Ascending aorta (tissue), 2 donors: ENCODE measurements at regions not wholly inside any gene's neighbourhood (a gene's known extent, or its start where the extent isn't known, plus 50 kb on each side); places are given as distances from the start of the nearest gene placed in this dataset.

Experiments
- DNase-seq, 2 donors: peaks; one replicate each; pipeline ENCODE4 v3.0.0-alpha.2; 2019; ENCODE audit warnings: low spot score in 2 of 2
- H3K27ac ChIP-seq, 2 donors: fragments of 200-600 bp; sonication (generic); one replicate each; pipeline ENCODE4 v1.5.1; 2016 to 2017; ENCODE audit warnings: mild to moderate bottlenecking in 1 of 2
- H3K27me3 ChIP-seq: fragments of 200-600 bp; sonication (generic); one replicate; pipeline ENCODE4 v1.5.1; 2017
- H3K36me3 ChIP-seq, 2 donors: fragments of 200-600 bp; sonication (generic); one replicate each; pipeline ENCODE4 v1.5.1; 2016
- H3K4me1 ChIP-seq, 2 donors: fragments of 200-600 bp; sonication (generic); one replicate each; pipeline ENCODE4 v1.5.1; 2016 to 2017; ENCODE audit warnings: mild to moderate bottlenecking in 1 of 2
- H3K4me3 ChIP-seq, 2 donors: fragments of 200-600 bp; sonication (generic); one replicate each; pipeline ENCODE4 v1.5.1; 2016 to 2017; ENCODE audit warnings: mild to moderate bottlenecking in 1 of 2
- H3K9me3 ChIP-seq, 2 donors: fragments of 200-600 bp; sonication (generic); one replicate each; pipeline ENCODE4 v1.5.1; 2016
- CTCF ChIP-seq, 3 experiments: fragments of 200-600 bp in 2 of 3; fragments of 450-650 bp in 1 of 3; sonication (generic) in 2 of 3; IDR thresholded peaks; one replicate each; pipeline ENCODE4 v1.5.1; 2016 to 2019; ENCODE audit warnings: antibody characterized with exemption in 3 of 3, mild to moderate bottlenecking in 1 of 3, moderate library complexity in 1 of 3
- intact Hi-C: fragments of 100-400 bp; cut with DNase I; formaldehyde crosslinking; loops from one replicate; pipeline ENCODE4 v1.15.1; 2023

- DNase-seq, result no peak
- no peak overlapping the region for H3K4me3 ChIP-seq
- intact Hi-C loops, result no loop called here
- H3K4me1 ChIP-seq, result no peaks in the 10 kb centered on the region
- TF ChIP-seq CTCF (IDR thresholded peaks at IDR 0.05), result no peak
- no peaks in the 10 kb centered on the region for H3K27me3 ChIP-seq
- H3K27ac ChIP-seq, result no peak overlapping the region
- H3K36me3 ChIP-seq, result no peaks in the 10 kb centered on the region
- no peaks in the 10 kb centered on the region for H3K9me3 ChIP-seq
Observed at GRCh38 chr10:117638664-117639200, 96.2 kb downstream of the EMX2 start.

DNA sequence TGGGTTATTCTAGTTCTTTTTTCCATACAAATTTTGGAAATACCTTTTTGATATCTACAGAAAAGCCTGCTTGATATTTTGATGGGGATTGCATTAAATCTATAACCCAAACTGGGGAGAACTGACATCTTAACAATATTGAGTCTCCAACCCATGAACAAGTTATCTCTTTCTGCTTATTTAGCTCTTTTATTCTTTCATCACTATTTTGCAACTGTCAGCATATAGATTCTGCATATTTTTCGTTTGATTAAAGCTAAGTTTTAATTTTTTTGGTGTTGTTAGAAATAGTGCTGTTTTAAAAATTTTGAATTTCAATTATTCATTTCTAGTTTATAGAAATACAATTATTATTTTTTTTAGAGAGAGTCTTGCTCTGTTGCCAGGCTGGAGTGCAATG is 97.9 kb downstream of the EMX2 start:
- Histone ChIP-seq H3K4me1 (no peaks in the 10 kb centered on the region), H3K27ac (no peak overlapping the region), H3K36me3 (no peaks in the 10 kb centered on the region), H3K4me3 (no peak overlapping the region), H3K27me3 (no peaks in the 10 kb centered on the region), H3K9me3 (no peaks in the 10 kb centered on the region)
- TF ChIP-seq CTCF (IDR thresholded peaks at IDR 0.05), result no peak
- intact Hi-C loops, result no loop called here
- DNase-seq, result no peak

- DNase-seq, result no peak
- Histone ChIP-seq H3K4me3 (no peak overlapping the region), H3K4me1 (no peaks in the 10 kb centered on the region), H3K9me3 (no peaks in the 10 kb centered on the region), H3K27ac (no peak overlapping the region), H3K36me3 (no peaks in the 10 kb centered on the region), H3K27me3 (no peaks in the 10 kb centered on the region)
- intact Hi-C loops, result no loop called here
- no peak for TF ChIP-seq CTCF (IDR thresholded peaks at IDR 0.05)
Observed at GRCh38 chr10:117646718-117647117, 104.2 kb downstream of the EMX2 start.

- DNase-seq, result no peak
- intact Hi-C loops, result no loop called here
- no peak overlapping the region for H3K27ac ChIP-seq
Observed at GRCh38 chr10:117647306-117647705, 104.8 kb downstream of the EMX2 start.

DNA sequence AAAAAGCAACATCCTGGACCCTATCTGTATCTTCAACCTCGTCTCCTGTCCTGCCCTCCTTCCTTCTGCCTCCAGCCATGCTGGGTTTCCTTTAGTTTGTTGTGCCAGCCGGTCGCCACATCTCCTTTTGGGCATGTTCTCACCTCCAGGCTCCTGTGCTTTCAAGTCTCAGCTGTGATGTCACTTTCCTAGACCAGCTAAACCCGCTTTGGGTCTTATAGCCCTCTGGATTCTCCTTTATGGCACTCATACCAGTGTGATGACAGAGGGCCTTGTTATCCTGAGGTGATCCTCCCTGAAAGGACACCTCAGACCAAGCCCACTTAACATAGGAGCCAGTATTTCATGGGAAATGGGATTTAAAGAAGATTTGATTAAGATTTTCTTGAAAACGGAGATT is 108.6 kb downstream of the EMX2 start:
- Histone ChIP-seq H3K27ac (no peak overlapping the region), H3K4me1 (no peaks in the 10 kb centered on the region), H3K27me3 (no peaks in the 10 kb centered on the region), H3K4me3 (no peak overlapping the region), H3K9me3 (no peaks in the 10 kb centered on the region), H3K36me3 (no peaks in the 10 kb centered on the region)
- no peak for DNase-seq
- intact Hi-C loops, result no loop called here
- TF ChIP-seq CTCF (IDR thresholded peaks at IDR 0.05), result no peak

More at GRCh38 chr10:117647306-117647705, 104.8 kb downstream of the EMX2 start:
- H3K9me3 ChIP-seq, result no peaks in the 10 kb centered on the region
- H3K36me3 ChIP-seq, result no peaks in the 10 kb centered on the region
- no peak for TF ChIP-seq CTCF (IDR thresholded peaks at IDR 0.05)
- no peak overlapping the region for H3K4me3 ChIP-seq
- H3K27me3 ChIP-seq, result no peaks in the 10 kb centered on the region
- no peaks in the 10 kb centered on the region for H3K4me1 ChIP-seq
